Fibroblast of skin of abdomen (primary cell): ENCODE measurements at regions not wholly inside any gene's neighbourhood (a gene's known extent, or its start where the extent isn't known, plus 50 kb on each side); places are given as distances from the start of the nearest gene placed in this dataset.
"Not testable (repeated sequence)": the region's sequence is repeated elsewhere in the genome, so short reads cannot be mapped to it uniquely, and the experiment has no call there.

ENCODE experiments used
- DNase-seq: peaks from one replicate; pipeline ENCODE4 v3.0.0-alpha.2; 2013

DNA sequence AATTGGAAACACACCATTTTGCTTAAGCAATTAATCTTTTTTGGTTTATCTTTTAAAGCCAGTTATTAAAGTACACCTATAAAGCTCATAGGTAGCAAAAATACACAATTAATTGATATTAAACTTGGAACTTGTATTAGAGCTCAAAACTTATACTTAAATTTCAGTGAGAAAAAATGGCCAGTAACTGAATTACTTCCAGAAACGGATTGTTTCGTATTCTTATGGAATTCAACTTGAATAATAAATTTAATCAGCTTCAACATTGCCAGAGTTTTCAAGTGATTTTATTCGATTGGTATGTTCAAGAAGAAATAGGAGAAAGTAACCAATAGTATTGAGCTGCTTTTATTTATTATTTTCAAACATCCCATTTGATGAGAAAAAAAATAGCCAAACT, 112.7 kb upstream of the PDE10A start:
- DNase-seq, result no peak

DNA sequence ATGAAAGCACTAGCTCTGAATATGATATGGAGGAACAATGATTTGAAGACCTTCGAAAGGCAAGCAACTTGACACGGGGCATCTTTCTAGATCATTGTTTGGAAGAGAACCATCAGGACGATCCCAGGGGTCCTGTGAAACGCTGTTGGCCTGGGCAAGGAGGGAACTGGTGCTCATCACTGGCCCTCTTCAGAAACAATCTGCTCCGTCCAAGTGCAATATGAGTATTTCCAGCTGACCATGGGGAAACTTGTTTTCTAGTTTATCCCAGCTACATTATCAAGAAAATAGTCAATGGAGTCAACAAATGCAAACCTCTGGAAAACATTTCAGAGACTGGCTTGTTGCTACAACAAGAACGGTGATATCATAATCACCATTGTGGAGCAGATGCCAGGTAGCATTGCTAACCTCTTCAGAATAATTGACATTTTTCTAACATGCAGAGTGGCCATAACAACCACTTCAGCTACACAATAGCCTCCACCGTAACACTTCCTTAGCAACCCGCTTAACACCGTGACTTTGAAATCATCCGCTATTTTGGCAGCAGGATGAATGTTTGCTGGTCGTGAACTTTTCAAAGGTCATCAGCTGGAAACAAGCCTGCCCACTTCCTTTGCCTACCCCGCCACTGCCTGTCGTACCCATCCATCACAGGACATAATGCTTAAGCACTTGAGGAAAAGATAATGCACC, 112.0 kb upstream of the PDE10A start:
- no peak for DNase-seq

- DNase-seq, result no peak
Observed at GRCh38 chr6:165770397-165771082, 107.5 kb upstream of the PDE10A start.

DNA sequence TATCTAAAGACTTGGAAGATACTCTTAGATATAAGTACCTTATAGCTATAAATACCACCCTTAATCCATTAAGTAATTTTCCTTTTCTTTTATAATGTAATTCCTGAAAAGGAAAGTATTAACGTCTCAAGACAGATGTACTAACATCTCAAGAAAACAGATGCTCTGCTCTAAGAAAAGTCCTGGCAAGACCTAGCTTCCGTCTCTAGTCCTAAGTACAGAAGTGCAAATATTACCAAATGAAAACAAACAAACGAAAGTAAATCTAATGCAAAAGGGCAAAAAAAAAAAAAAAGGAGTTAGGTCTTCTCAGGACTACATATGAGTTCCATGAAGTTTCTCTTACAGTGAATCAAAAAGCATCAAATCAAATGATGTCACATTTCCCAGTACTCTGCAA, 106.8 kb upstream of the PDE10A start:
- no peak for DNase-seq

DNA sequence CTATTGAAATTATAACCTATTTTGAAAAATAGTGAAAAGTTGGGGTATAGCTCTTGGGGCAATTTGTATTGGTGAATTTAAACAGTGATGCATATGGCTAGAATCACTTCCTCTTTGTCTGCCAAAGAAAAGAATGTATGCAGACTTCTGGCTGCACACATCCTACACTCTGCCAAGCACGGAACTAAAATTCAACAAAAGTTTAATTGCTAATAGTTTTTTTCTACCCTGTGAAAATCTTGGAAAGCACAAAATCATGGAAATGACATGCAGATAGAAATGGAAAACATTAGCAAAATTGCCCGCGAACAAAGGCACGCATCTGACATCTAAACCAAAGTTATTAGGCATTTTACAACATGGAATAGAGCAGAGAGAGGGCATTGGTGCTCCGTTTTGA, 106.4 kb upstream of the PDE10A start:
- no peak for DNase-seq

DNA sequence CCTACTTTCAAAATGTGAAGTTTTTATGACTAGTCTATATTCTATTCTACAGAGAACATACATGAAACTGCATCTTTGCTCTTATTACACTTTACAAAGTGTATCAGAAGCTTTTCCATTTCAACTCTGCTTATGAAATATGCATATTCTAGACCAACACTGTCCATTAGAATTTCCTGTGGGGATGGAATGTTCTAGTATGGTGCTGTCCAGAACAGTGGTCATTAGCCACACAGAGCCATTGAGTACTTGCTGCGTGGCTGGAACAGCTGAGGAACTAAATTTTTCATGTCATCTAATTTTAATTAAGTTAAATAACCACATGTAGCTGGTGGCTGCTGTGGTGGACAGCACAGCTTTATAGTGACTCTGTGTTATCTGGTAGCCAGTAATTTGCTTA, 105.9 kb upstream of the PDE10A start:
- DNase-seq, result no peak

DNA sequence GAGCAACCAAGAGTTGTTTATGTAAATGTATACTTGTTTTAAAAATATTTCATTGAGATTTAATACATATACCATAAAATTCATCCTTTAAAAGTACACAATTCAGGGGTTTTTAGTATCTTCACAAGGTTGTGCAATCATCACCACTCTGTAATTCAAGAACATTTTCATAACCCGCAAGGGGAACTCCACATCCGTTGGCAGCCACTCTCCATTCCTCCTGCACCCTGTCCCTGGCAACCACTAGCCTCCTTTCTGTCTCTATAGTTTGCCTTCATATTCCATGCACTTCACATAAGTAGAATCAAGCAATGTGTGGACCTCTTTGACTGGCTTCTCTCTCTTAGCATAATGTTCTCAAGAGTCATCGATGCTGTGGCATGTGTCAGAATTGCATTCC, 104.2 kb upstream of the PDE10A start:
- no peak for DNase-seq

- DNase-seq, result no peak
Observed at GRCh38 chr6:165766457-165766856, 103.4 kb upstream of the PDE10A start.

- no peak for DNase-seq
Observed at GRCh38 chr6:165766026-165766425, 103.0 kb upstream of the PDE10A start.

GRCh38 chr6:165765256-165765655, 102.2 kb upstream of the PDE10A start:
- not testable (repeated sequence) for DNase-seq

- no peak for DNase-seq
Observed at GRCh38 chr6:165762876-165763275, 99.8 kb upstream of the PDE10A start.

DNA sequence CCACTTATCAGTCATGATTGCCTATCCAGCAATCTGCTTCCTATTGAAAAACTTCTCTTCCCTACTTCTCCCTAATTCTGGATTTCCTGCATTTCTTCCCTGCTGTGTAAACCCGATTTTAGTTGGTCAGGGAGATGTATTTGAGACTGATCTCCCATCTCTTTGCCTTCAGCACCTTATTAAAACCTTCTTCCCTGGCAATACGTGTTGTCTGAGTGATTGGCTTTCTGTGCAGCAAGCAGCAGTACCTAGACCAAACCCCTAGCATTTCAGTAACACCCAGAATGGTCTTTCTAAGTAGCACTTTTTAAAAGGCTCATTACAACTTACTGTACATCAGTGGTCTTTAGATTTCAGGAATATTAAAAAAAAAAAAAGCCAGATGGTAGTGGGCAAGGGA, 99.1 kb upstream of the PDE10A start:
- no peak for DNase-seq

- no peak for DNase-seq
Observed at GRCh38 chr6:165760803-165761185, 97.8 kb upstream of the PDE10A start.

GRCh38 chr6:165760126-165760802, 97.2 kb upstream of the PDE10A start:
- DNase-seq, result no peak

- DNase-seq, result no peak
Observed at GRCh38 chr6:165758441-165758840, 95.4 kb upstream of the PDE10A start.

DNA sequence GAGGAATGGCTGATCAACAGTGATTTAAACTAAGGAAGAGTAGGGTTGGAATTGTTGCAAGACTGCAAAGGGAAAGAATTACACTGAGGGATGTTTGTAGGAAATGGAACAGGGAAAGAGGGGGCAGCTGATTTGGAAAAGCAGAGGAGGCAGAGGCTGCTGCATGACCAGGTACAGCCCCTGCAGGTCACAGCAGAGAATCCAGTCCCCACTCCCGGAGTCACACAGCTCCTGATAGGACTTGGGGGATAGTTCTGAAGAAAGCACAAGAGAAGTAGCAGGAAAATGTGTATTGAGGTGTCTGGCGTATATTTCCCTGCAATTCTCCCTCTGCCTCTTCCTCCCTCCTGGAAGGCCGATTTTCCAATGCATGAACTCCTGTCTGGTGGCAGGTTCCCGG, 92.5 kb upstream of the PDE10A start:
- DNase-seq, result no peak

DNA sequence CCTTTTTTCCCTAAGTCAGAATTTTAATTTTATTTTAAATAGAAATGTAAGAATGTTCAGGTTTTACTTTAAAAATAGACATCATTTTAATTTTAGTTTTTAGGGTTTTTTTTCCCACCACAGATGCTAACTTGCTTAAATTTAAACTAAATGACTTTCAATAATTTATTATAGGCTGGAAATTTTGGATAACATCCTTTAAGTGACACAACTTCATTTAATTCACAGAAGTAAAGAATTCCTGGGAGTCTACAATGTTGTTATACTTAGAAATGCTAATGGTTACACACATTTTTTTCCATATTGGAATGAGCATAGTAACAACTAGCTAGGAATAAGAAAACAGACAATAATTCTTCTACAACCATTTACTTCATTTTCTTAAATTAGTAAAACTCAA, 90.5 kb upstream of the PDE10A start:
- no peak for DNase-seq

GRCh38 chr6:165752451-165752850, 89.4 kb upstream of the PDE10A start:
- DNase-seq, result no peak

DNA sequence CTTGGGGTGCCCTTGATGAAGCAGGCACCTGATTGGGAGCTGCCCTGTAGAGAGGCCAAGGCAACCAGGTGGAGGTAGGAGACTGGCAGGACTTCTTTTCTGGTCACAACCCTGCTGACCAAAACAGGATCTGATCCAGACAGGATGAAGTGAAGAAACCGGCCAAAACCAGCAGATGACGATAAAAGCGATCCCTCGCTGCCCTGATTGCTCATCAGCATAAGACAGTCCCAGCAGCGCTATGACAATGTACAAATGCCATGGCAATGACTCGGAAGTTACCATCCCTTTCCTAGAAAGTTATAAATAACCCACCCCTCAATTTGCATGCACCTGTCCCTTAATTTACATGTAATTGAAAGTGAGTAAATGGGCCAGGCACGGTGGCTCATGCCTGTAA, 88.4 kb upstream of the PDE10A start:
- no peak for DNase-seq

GRCh38 chr6:165749163-165749562, 86.1 kb upstream of the PDE10A start:
- DNase-seq, result no peak

DNA sequence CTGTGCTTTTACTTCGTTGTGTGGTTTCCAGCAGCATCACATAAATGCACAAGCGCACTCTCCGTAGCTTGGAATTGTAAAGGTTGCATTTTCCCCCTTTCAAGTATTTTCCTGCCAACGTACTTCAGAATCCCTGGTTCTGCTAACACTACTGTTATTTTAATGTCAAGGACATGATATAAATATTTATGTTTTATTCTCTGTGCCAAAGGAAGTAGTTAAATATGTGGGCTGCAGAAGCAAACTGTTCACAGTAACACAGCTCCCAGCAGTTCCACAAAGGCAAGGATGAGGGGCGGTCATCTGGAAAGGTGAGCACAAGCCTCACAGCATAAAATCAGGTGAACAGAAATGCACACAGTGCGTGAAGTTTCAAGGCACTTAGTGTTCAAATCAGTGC, 85.3 kb upstream of the PDE10A start:
- no peak for DNase-seq

- no peak for DNase-seq
Observed at GRCh38 chr6:165747963-165748362, 84.9 kb upstream of the PDE10A start.

DNA sequence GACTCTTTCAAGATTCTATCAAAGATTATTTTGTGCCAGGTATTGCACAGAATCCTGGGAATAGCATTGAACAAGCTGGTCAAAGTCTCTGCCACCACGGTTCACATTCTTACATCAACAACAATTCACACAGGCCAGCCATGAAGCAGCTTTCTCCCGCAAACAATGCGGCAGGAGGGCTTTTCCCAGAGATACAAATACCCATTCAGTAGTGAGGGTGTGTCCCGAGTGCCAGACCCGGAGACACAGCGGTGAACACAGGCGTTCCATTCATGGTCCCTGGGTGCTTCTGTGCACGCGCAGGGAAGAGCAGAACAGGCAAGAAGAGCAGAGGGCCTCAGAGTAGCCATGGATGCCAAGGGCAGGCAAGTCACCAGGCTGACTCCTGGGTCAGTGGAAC, 83.3 kb upstream of the PDE10A start:
- no peak for DNase-seq

DNA sequence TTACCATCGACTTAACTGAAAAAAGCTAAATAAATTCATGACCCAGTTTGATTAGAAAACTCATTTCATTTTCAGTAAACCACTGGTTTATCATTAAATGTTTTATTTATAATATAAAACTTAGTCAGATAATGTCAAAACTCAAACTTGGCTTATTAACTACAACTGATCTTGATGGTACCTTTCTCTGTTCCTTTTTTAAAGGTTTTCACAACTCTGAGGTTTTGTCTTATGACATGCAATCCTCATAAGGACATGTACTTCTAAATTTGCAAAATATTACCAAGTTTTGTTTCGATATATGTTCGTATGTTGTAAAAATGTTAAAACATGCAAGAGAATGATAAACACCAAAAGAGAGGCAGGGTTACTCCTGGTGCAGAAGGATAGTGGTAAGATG, 82.5 kb upstream of the PDE10A start:
- DNase-seq, result no peak
